Cardiac muscle cell (in vitro differentiated cells and primary cell): ENCODE measurements at regions not wholly inside any gene's neighbourhood (a gene's known extent, or its start where the extent isn't known, plus 50 kb on each side); places are given as distances from the start of the nearest gene placed in this dataset.

Experiments
- DNase-seq, 2 donors: peaks; one replicate each; pipeline versions ENCODE4 v3.0.0 to v3.0.0-alpha.2; 2010 to 2017; ENCODE audit warnings: low read depth in 1 of 2, low spot score in 1 of 2
- H3K27ac ChIP-seq: fragments of 200-600 bp; sonication (generic); 2 replicates; pipeline ENCODE4 v1.5.1; 2016
- H3K27me3 ChIP-seq: fragments of 200-600 bp; sonication (generic); 2 replicates; pipeline ENCODE4 v1.6.0; 2016; ENCODE audit warnings: control low read depth
- H3K36me3 ChIP-seq: fragments of 200-600 bp; sonication (generic); 2 replicates; pipeline ENCODE4 v1.5.1; 2016; ENCODE audit warnings: control low read depth
- H3K4me1 ChIP-seq: fragments of 200-600 bp; sonication (generic); 2 replicates; pipeline ENCODE4 v1.8.1; 2017; ENCODE audit warnings: low read depth, mild to moderate bottlenecking, mixed run types
- H3K4me3 ChIP-seq: fragments of 200-600 bp; sonication (generic); 2 replicates; pipeline ENCODE4 v1.5.1; 2016; ENCODE audit warnings: mild to moderate bottlenecking
- H3K9me3 ChIP-seq: fragments of 200-600 bp; sonication (generic); 2 replicates; pipeline ENCODE4 v1.5.1; 2017; ENCODE audit warnings: low read depth, mild to moderate bottlenecking, control low read depth
- CTCF ChIP-seq: IDR thresholded peaks from 2 replicates; pipeline ENCODE4 v1.5.1; 2012; ENCODE audit warnings: low read depth, mild to moderate bottlenecking, low read length

GRCh38 chr4:45578874-45579273 is 545.0 kb downstream of the GABRG1 start:
- Histone ChIP-seq H3K4me3 (no peak overlapping the region), H3K9me3 (no peaks in the 10 kb centered on the region), H3K4me1 (no peaks in the 10 kb centered on the region), H3K27ac (no peak overlapping the region), H3K27me3 (no peaks in the 10 kb centered on the region), H3K36me3 (no peaks in the 10 kb centered on the region)
- no peak for TF ChIP-seq CTCF
- DNase-seq: no peak

GRCh38 chr4:45576275-45576674 is 547.6 kb downstream of the GABRG1 start:
- DNase-seq: no peak
- Histone ChIP-seq H3K9me3 (no peaks in the 10 kb centered on the region), H3K36me3 (no peaks in the 10 kb centered on the region), H3K27me3 (no peaks in the 10 kb centered on the region), H3K4me1 (no peaks in the 10 kb centered on the region), H3K27ac (no peak overlapping the region), H3K4me3 (no peak overlapping the region)
- no peak for TF ChIP-seq CTCF

- DNase-seq: no peak
- no peaks in the 10 kb centered on the region for H3K4me1 ChIP-seq
- H3K4me3 ChIP-seq: no peak overlapping the region
- no peaks in the 10 kb centered on the region for H3K36me3 ChIP-seq
- H3K27me3 ChIP-seq: no peaks in the 10 kb centered on the region
- no peak overlapping the region for H3K27ac ChIP-seq
- no peaks in the 10 kb centered on the region for H3K9me3 ChIP-seq
- TF ChIP-seq CTCF: no peak
These were observed 554.2 kb downstream of the GABRG1 start for GRCh38 chr4:45569619-45570018.

GRCh38 chr4:45568694-45569093 is 555.2 kb downstream of the GABRG1 start:
- Histone ChIP-seq H3K36me3 (no peaks in the 10 kb centered on the region), H3K27ac (no peak overlapping the region), H3K27me3 (no peaks in the 10 kb centered on the region), H3K9me3 (no peaks in the 10 kb centered on the region), H3K4me3 (no peak overlapping the region), H3K4me1 (no peaks in the 10 kb centered on the region)
- DNase-seq: no peak
- TF ChIP-seq CTCF: no peak

GRCh38 chr4:45566896-45567603 is 556.8 kb downstream of the GABRG1 start:
- no peak for DNase-seq
- Histone ChIP-seq H3K27me3 (no peaks in the 10 kb centered on the region), H3K4me1 (no peaks in the 10 kb centered on the region), H3K27ac (no peak overlapping the region), H3K9me3 (no peaks in the 10 kb centered on the region), H3K36me3 (no peaks in the 10 kb centered on the region), H3K4me3 (no peak overlapping the region)
- TF ChIP-seq CTCF: no peak
